NCI-H345 (cell line): ENCODE measurements at regions not wholly inside any gene's neighbourhood (a gene's known extent, or its start where the extent isn't known, plus 50 kb on each side); places are given as distances from the start of the nearest gene placed in this dataset.
"Not testable (repeated sequence)": the region's sequence is repeated elsewhere in the genome, so short reads cannot be mapped to it uniquely, and the experiment has no call there.

ENCODE experiments used
- DNase-seq: peaks from one replicate; lab custom pipeline; 2025; lab: John Stamatoyannopoulos, UW

- DNase-seq: no peak
Measured at GRCh38 chr4:111031001-111031579, 408.2 kb upstream of the PITX2 start.

GRCh38 chr4:111031596-111031995, 408.7 kb upstream of the PITX2 start:
- DNase-seq: no peak

GRCh38 chr4:111037591-111038360, 414.9 kb upstream of the PITX2 start:
- peak; percentile 68 for DNase-seq

- no peak for DNase-seq
Measured at GRCh38 chr4:111040904-111041303, 418.0 kb upstream of the PITX2 start.

- DNase-seq: no peak
Measured at GRCh38 chr4:111043286-111043685, 420.4 kb upstream of the PITX2 start.

GRCh38 chr4:111045992-111046391, 423.1 kb upstream of the PITX2 start:
- DNase-seq: no peak

- no peak for DNase-seq
Measured at GRCh38 chr4:111046811-111047210, 423.9 kb upstream of the PITX2 start.

- no peak for DNase-seq
Measured at GRCh38 chr4:111048316-111048715, 425.4 kb upstream of the PITX2 start.

- DNase-seq: no peak
Measured at GRCh38 chr4:111064342-111064993, 441.6 kb upstream of the PITX2 start.

GRCh38 chr4:111066001-111066400, 443.1 kb upstream of the PITX2 start:
- DNase-seq: no peak

GRCh38 chr4:111066447-111066846, 443.6 kb upstream of the PITX2 start:
- no peak for DNase-seq

- no peak for DNase-seq
Measured at GRCh38 chr4:111066887-111067286, 444.0 kb upstream of the PITX2 start.

- DNase-seq: no peak
Measured at GRCh38 chr4:111068883-111069282, 446.0 kb upstream of the PITX2 start.

- DNase-seq: no peak
Measured at GRCh38 chr4:111070390-111070789, 447.5 kb upstream of the PITX2 start.

GRCh38 chr4:111074523-111075114, 451.7 kb upstream of the PITX2 start:
- no peak for DNase-seq

GRCh38 chr4:111076299-111076698, 453.4 kb upstream of the PITX2 start:
- DNase-seq: not testable (repeated sequence)

- DNase-seq: no peak
Measured at GRCh38 chr4:111108153-111108552, 485.3 kb upstream of the PITX2 start.

- no peak for DNase-seq
Measured at GRCh38 chr4:111113591-111113990, 490.7 kb upstream of the PITX2 start.

GRCh38 chr4:111115881-111116280, 493.0 kb upstream of the PITX2 start:
- no peak for DNase-seq

- no peak for DNase-seq
Measured at GRCh38 chr4:111120191-111120590, 497.3 kb upstream of the PITX2 start.

- no peak for DNase-seq
Measured at GRCh38 chr4:111126340-111126739, 503.5 kb upstream of the PITX2 start.

- no peak for DNase-seq
Measured at GRCh38 chr4:111127841-111128240, 505.0 kb upstream of the PITX2 start.

GRCh38 chr4:111128327-111128726, 505.4 kb upstream of the PITX2 start:
- no peak for DNase-seq
